HepG2 (cell line): ENCODE measurements at regions not wholly inside any gene's neighbourhood (a gene's known extent, or its start where the extent isn't known, plus 50 kb on each side); places are given as distances from the start of the nearest gene placed in this dataset.

Source experiments
- AKNA ChIP-seq: sonication (generic); formaldehyde crosslinking; IDR thresholded peaks from 2 replicates; pipeline ENCODE4 v1.4.0; 2020; ENCODE audit warnings: missing genetic modification reagents, borderline replicate concordance
- ATF5 ChIP-seq: sonication (generic); formaldehyde crosslinking; IDR thresholded peaks from 2 replicates; pipeline ENCODE4 v1.4.0; 2020; ENCODE audit warnings: mild to moderate bottlenecking, low read depth, missing genetic modification reagents
- MAFF ChIP-seq: IDR thresholded peaks from 2 replicates; pipeline ENCODE4 v1.6.1; 2011; ENCODE audit warnings: low read depth, low read length, improper control_type of control experiment
- NFAT5 ChIP-seq: sonication (generic); formaldehyde crosslinking; IDR thresholded peaks from 2 replicates; pipeline ENCODE4 v1.4.0; 2020; ENCODE audit warnings: missing genetic modification reagents
- NR2F6 ChIP-seq, 2 experiments: IDR thresholded peaks; 2 replicates each; pipeline ENCODE4 v1.6.1; 2016; ENCODE audit warnings: antibody characterized with exemption in 1 of 2, mild to moderate bottlenecking in 1 of 2
- ZKSCAN1 ChIP-seq: fragments of 150-350 bp; IDR thresholded peaks from 2 replicates; pipeline ENCODE4 v1.6.1; 2014; ENCODE audit warnings: low read length

- TF ChIP-seq AKNA (CRISPR knock-in tag), result no peak
- TF ChIP-seq NR2F6 (IDR thresholded peaks at IDR 0.05), result no peak
- no peak for TF ChIP-seq NR2F6 (CRISPR knock-in tag; IDR thresholded peaks at IDR 0.05)
- TF ChIP-seq NFAT5 (CRISPR knock-in tag), result no peak
- TF ChIP-seq MAFF, result peak; percentile 96
- TF ChIP-seq ZKSCAN1, result no peak
- TF ChIP-seq ATF5 (CRISPR knock-in tag), result no peak
These were observed 274.9 kb upstream of the RARB start (continued) for GRCh38 chr3:25153136-25153535.
